Type B pancreatic cell (in vitro differentiated cells): ENCODE measurements at regions not wholly inside any gene's neighbourhood (a gene's known extent, or its start where the extent isn't known, plus 50 kb on each side); places are given as distances from the start of the nearest gene placed in this dataset.

Source experiments
- DNase-seq: peaks from one replicate; pipeline ENCODE4 v3.0.0; 2021; ENCODE audit warnings: mixed read lengths; ENCODE audit not compliant: unreplicated experiment; ENCODE audit errors: extremely low spot score
- H3K27ac Mint-ChIP-seq: 2 replicates; pipeline ENCODE4 v1.8.0; 2021; ENCODE audit warnings: mild to moderate bottlenecking, mixed read lengths
- H3K27me3 Mint-ChIP-seq: 2 replicates; pipeline ENCODE4 v1.8.0; 2021; ENCODE audit warnings: mixed read lengths
- H3K36me3 Mint-ChIP-seq: 2 replicates; pipeline ENCODE4 v1.8.0; 2021; ENCODE audit warnings: mixed read lengths
- H3K4me1 Mint-ChIP-seq: one replicate; pipeline ENCODE4 v1.8.0; 2021; ENCODE audit warnings: mixed read lengths; ENCODE audit not compliant: unreplicated experiment
- H3K4me3 Mint-ChIP-seq: 2 replicates; pipeline ENCODE4 v1.8.0; 2021; ENCODE audit warnings: mild to moderate bottlenecking, mixed read lengths
- H3K9me3 Mint-ChIP-seq: 2 replicates; pipeline ENCODE4 v1.8.0; 2021; ENCODE audit warnings: mixed read lengths
- TF ChIP-seq, protein P1 (sequence below): fragments of 200-600 bp; sonication (generic); conservative IDR thresholded peaks from 2 replicates; pipeline ENCODE4 v1.5.0; 2021; ENCODE audit warnings: antibody characterized with exemption, mild to moderate bottlenecking

- TF ChIP-seq, protein P1, sequence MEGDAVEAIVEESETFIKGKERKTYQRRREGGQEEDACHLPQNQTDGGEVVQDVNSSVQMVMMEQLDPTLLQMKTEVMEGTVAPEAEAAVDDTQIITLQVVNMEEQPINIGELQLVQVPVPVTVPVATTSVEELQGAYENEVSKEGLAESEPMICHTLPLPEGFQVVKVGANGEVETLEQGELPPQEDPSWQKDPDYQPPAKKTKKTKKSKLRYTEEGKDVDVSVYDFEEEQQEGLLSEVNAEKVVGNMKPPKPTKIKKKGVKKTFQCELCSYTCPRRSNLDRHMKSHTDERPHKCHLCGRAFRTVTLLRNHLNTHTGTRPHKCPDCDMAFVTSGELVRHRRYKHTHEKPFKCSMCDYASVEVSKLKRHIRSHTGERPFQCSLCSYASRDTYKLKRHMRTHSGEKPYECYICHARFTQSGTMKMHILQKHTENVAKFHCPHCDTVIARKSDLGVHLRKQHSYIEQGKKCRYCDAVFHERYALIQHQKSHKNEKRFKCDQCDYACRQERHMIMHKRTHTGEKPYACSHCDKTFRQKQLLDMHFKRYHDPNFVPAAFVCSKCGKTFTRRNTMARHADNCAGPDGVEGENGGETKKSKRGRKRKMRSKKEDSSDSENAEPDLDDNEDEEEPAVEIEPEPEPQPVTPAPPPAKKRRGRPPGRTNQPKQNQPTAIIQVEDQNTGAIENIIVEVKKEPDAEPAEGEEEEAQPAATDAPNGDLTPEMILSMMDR: no peak
- Mint-ChIP-seq H3K9me3 (no peaks in the 10 kb centered on the region), H3K27ac (no peak overlapping the region), H3K4me1 (peaks cover 5% of the 10 kb centered on the region), H3K4me3 (no peak overlapping the region), H3K27me3 (peaks cover 7% of the 10 kb centered on the region), H3K36me3 (no peaks in the 10 kb centered on the region)
- no peak for DNase-seq
Observed at GRCh38 chr5:89478851-89479250, 595.9 kb upstream of the MEF2C start.

- H3K27ac Mint-ChIP-seq: no peak overlapping the region
- peaks cover 3% of the 10 kb centered on the region for H3K27me3 Mint-ChIP-seq
- H3K4me1 Mint-ChIP-seq: no peaks in the 10 kb centered on the region
- TF ChIP-seq, protein P1: no peak
- H3K36me3 Mint-ChIP-seq: no peaks in the 10 kb centered on the region
- no peak overlapping the region for H3K4me3 Mint-ChIP-seq
- no peaks in the 10 kb centered on the region for H3K9me3 Mint-ChIP-seq
- DNase-seq: no peak
Observed at GRCh38 chr5:89473196-89473595, 590.2 kb upstream of the MEF2C start.

- Mint-ChIP-seq H3K27ac (no peak overlapping the region), H3K27me3 (peaks cover 3% of the 10 kb centered on the region), H3K9me3 (no peaks in the 10 kb centered on the region), H3K36me3 (no peaks in the 10 kb centered on the region), H3K4me1 (no peaks in the 10 kb centered on the region), H3K4me3 (no peak overlapping the region)
- no peak for DNase-seq
- TF ChIP-seq, protein P1: no peak
Observed at GRCh38 chr5:89471541-89471940, 588.6 kb upstream of the MEF2C start.

DNA sequence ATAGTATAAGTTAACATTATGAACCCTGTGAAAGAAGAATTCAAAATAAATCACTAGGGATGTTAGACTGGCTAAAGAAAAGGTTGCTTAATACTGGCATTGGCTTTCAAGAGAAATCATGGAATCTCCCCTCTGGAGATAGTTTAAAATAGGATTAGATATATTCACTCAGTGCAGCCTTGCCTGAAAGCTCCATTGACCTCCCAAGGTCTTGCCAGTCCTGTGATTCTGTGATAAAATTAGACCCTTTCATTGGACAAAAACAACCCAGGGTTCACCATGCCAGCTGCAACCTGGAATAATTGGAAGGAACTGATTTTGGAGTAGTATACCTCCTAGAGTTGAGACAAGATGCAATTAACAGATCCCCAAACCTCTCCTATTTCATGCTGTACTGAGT lies 588.1 kb upstream of the MEF2C start:
- H3K36me3 Mint-ChIP-seq: no peaks in the 10 kb centered on the region
- no peaks in the 10 kb centered on the region for H3K9me3 Mint-ChIP-seq
- H3K27me3 Mint-ChIP-seq: peaks cover 3% of the 10 kb centered on the region
- TF ChIP-seq, protein P1: no peak
- no peak overlapping the region for H3K27ac Mint-ChIP-seq
- no peak overlapping the region for H3K4me3 Mint-ChIP-seq
- no peak for DNase-seq
- H3K4me1 Mint-ChIP-seq: no peaks in the 10 kb centered on the region

- H3K4me1 Mint-ChIP-seq: no peaks in the 10 kb centered on the region
- H3K4me3 Mint-ChIP-seq: no peak overlapping the region
- H3K27ac Mint-ChIP-seq: no peak overlapping the region
- H3K27me3 Mint-ChIP-seq: peaks cover 3% of the 10 kb centered on the region
- H3K36me3 Mint-ChIP-seq: no peaks in the 10 kb centered on the region
- TF ChIP-seq, protein P1: no peak
- no peak for DNase-seq
- no peaks in the 10 kb centered on the region for H3K9me3 Mint-ChIP-seq
Observed at GRCh38 chr5:89470658-89471057, 587.7 kb upstream of the MEF2C start.

DNA sequence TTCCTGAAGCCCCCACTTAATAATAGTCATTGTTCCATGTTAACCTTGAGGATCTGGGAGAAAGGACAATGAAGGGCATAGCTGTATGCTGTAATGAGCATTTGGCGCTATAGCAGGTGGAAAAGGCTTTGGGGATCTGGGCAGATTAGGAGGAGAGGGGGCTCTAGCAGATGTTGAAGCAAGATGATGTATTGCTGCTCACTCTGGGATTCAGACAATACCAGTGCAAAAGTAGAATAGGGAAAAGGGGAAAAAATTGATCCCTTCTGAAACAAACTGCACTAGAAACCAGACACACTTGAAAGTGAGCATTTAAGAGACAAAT lies 575.3 kb upstream of the MEF2C start:
- Mint-ChIP-seq H3K4me1 (no peaks in the 10 kb centered on the region), H3K27ac (no peak overlapping the region), H3K27me3 (peaks cover 5% of the 10 kb centered on the region), H3K4me3 (no peak overlapping the region), H3K36me3 (no peaks in the 10 kb centered on the region), H3K9me3 (peaks cover 5% of the 10 kb centered on the region)
- DNase-seq: no peak
- TF ChIP-seq, protein P1: no peak
